ENCODE measurements at regions not wholly inside any gene's neighbourhood (a gene's known extent, or its start where the extent isn't known, plus 50 kb on each side); places are given as distances from the start of the nearest gene placed in this dataset.

DNA sequence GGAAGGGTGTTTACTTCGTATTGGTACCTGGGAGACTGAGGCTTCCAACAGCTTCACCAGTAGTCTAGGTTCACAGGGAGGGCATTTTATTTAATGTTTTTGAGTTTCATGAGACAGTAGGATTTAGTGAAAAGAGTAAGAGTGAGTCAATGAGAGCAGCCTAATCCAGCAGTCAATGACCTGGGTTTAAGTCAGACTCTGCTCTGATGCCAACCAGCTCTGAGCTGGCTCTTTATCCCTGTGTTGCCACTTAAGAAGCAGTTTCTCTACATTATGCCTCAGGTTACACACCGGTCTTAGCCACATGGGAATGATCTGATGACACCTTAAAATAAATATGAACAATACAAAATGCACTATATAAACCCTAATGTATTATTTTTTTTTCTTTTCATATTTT lies 59.4 kb upstream of the KCNMB2 start:
- TF ChIP-seq, protein P1, sequence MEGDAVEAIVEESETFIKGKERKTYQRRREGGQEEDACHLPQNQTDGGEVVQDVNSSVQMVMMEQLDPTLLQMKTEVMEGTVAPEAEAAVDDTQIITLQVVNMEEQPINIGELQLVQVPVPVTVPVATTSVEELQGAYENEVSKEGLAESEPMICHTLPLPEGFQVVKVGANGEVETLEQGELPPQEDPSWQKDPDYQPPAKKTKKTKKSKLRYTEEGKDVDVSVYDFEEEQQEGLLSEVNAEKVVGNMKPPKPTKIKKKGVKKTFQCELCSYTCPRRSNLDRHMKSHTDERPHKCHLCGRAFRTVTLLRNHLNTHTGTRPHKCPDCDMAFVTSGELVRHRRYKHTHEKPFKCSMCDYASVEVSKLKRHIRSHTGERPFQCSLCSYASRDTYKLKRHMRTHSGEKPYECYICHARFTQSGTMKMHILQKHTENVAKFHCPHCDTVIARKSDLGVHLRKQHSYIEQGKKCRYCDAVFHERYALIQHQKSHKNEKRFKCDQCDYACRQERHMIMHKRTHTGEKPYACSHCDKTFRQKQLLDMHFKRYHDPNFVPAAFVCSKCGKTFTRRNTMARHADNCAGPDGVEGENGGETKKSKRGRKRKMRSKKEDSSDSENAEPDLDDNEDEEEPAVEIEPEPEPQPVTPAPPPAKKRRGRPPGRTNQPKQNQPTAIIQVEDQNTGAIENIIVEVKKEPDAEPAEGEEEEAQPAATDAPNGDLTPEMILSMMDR (conservative IDR thresholded peaks at IDR 0.05; ENCODE audit: low read length): no peak
- TF ChIP-seq EZH2phosphoT487 (IDR thresholded peaks at IDR 0.05; ENCODE audit: borderline replicate concordance): no peak

Data from Loucy (cell line).